HG03342 (cell line): ENCODE measurements at regions not wholly inside any gene's neighbourhood (a gene's known extent, or its start where the extent isn't known, plus 50 kb on each side); places are given as distances from the start of the nearest gene placed in this dataset.

Experiments
- ATAC-seq: cut with Tn5 transposase; IDR thresholded peaks from one replicate; pipeline ENCODE4 v1.9.1; 2021; ENCODE audit warnings: mild to moderate bottlenecking, moderate library complexity; ENCODE audit not compliant: unreplicated experiment

DNA sequence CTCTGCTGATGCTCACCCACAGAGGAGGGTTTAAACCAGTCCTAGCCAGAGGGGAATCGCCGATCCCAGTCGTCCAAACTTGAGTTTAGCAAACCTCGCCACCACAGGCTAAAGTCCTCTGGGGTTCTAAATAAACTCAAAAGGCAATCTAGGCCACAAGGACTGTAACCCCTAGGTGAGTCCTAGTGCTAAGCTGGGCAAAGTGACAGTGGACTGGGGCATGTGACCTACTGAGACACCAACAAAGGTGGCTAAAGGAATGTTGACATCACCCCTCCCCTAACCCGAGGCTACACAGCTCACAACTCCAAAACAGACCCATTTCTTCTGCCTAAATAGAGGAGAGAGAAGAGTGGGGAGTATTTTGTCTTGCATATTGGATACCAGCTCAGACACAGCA, 142.8 kb upstream of the PRDX4 start:
- ATAC-seq: no peak

DNA sequence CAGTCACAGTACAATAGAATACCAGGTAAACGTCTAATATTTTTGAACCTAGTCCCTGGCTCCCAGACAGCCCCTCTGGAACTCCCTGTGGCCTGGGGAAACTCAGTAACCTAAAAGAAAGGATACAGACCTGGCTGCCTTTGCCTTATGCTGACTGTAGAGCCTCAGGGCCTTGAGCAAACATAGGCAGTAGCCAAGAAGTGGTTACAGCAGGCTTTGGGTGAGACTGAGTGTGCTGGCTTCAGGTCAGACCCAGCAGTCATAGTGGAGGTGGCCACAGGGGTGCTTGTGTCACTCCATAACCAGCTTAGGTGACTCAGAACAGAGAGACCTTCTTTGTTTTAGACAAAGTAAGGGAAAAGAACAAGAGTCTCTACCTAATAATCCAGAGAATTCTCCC, 141.8 kb upstream of the PRDX4 start:
- ATAC-seq: no peak

DNA sequence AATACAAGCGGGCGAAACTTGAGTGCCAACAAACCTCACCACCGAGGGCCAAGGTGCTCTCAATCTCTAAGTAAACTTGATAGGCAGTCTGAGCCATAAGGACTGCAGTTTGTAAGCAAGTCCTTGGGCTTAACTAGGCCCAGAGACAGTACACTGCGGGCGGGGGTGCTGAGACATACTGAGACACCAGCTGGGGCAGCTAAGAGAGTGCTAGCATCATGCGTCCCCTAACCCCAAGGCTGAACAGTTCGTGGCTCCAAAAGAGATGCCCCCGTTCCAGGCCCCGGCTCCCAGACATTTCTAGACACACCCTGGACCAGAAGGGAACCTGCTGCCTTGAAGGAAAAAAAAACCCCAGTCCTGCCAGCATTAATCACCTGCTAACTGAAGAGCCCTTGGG, 126.8 kb upstream of the PRDX4 start:
- ATAC-seq: no peak

GRCh38 chrX:23548164-23548563, 119.1 kb upstream of the PRDX4 start:
- no peak for ATAC-seq

DNA sequence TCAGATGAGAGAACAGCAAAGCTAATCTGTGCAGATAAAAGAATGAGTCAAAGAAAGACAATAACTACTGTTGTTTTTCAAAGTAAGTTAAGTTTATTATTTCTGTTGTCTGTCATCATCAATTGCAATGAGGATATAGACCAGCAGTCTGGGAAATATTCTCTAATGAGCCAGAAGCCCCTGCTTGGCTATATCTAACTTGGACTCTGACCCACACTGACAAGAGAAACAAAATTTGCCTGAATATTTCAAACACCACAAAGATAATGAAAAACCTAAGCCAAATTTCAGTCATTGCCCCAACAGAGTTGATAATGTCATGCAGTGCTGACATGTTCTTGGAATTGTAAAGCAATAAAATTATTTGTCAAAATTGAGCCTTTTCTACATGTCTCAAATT, 115.0 kb upstream of the PRDX4 start:
- no peak for ATAC-seq

- ATAC-seq: peak; percentile 48
These were observed 113.0 kb upstream of the PRDX4 start for GRCh38 chrX:23554304-23554703.

- ATAC-seq: no peak
These were observed 110.2 kb upstream of the PRDX4 start for GRCh38 chrX:23557070-23557469.

DNA sequence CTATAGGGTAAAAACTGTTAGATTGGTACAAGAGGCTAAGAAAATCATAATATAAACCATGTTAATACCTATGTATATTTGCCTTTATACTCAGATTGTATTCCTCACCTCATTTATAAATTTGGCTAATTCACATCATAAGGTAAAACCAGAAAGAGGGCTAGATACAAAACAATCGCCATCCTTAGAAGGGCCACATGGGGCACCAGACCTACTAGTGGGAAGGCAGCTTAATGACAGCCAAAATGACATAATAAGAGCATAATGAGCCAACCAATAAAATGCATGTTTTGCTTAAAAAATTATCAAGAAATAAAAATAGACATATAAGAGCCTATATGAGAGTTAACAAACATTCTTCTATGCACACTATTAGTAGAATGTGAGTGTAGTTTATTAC, 107.3 kb upstream of the PRDX4 start:
- no peak for ATAC-seq

DNA sequence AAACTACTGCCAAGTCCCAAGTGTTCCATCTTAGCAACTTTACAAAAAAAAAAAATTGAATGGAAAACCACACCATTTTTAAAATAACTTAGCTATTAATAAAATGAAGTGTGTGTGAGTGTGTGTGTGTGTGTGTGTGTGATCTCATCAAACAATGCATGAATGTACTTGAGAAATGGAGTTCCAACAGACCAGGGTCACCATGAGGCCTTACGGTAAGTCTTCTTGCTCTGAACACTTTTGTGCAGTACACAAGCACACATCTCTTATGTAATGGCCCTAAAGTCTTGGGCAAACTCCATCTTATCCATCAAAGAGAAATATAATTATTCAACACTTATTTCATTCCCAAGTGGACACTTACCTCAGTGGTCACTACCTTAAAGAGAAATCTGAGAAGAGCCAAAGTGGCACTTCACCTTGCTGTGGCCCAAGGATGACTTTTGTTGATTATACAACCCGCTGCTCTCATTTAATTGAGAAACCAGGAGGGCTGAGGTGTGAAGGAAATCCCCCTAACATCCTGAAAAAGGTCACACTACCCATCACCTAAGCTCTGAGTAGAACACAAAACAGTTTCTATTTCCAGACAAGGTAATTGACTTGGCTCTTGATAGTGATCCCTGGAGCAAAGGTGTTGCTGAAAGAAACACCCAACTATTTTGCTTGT, 96.5 kb upstream of the PRDX4 start:
- ATAC-seq: no peak

DNA sequence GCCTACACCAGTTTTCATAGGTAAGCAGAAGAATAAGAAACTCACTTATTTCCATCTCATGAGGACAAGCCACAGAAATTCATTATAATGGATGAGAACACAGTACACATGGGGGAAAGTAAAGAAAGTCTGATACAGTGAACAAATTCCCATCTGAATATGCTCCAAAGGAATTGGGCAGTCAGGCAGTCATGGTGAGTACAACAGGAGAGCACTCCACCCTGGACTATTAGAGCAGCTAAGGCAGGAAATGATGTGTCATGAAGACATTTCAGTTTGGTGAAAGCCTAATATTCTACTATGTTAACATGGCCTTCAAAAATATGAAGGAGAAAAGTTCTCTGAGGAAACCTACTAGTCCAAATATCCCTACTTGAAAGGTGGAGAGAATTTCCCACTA, 92.0 kb upstream of the PRDX4 start:
- ATAC-seq: no peak

GRCh38 chrX:23578079-23578478, 89.2 kb upstream of the PRDX4 start:
- no peak for ATAC-seq

- no peak for ATAC-seq
These were observed 77.8 kb upstream of the PRDX4 start for GRCh38 chrX:23589496-23589895.

- ATAC-seq: no peak
These were observed 74.6 kb upstream of the PRDX4 start for GRCh38 chrX:23592741-23593140.

DNA sequence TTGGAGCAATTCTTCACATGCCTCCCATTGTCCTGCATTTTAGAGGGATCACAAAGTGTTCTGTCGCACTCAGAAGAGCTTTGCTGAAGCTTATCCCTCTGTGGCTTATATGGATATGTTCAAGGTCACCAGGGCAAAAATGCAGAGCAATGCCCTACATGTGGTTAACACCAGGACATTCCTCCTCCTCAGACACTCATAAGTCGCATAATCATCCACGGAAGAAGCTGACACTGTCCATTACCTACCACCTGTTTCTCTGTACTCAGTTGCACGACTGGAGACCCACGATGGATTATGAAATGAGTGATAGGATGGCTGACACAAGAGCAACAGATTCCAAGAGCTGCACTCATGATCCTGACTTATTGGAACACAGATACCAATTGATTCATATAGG, 68.7 kb upstream of the PRDX4 start:
- no peak for ATAC-seq

DNA sequence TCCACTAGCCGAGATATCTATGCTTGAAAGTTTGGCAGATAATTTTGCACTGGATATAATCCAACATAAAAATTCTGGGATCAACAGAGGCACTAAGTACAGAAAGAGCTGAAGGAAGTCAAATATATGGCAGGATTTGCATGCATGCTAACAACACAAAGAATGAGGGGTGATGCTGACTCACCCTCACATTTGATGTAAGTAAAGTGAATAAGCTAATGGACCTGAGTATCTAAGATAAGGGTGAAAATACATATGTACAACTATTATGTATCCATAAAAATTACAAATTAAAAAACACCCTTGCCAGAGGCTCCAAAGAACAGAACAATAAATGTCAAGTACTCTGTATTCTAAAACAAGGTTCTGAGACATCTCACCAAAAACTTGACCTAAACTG, 63.8 kb upstream of the PRDX4 start:
- ATAC-seq: no peak

DNA sequence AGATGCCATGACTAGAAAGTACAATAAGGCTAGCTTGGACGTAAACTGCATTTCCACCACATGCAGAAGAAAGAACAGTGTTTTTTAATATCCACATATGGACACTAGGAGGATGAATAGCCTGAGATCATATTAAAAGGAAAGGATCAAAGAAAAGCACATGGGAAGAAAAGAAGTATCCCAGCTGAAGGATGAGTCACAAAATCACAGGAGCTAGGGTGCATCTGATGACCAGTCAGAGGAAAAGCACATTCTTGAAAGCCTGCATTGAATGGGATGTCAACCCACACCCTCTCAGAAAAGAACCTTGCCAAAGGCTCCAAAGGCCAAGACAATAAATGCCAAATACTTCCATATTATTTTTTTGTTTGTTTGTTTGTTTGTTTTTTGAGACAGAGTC, 56.8 kb upstream of the PRDX4 start:
- ATAC-seq: no peak

DNA sequence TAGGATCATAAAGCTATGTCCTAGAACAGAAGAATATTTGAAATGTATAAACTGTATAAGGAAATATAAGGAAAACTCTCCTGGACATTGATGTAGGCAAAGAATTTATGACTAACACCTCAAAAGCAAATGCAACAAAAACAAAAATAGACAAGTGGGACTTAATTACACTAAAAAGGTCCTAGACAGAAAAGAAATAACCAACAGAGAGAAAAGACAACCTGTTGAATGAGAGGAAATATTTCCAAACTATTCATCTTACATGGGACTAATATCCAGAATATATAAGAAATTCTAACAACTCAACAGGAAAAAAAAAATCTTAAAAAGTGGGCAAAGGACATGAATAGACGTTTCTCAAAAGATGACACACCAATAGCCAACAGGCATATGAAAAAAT, 54.4 kb upstream of the PRDX4 start:
- ATAC-seq: no peak

- ATAC-seq: peak; percentile 83
These were observed 50.9 kb upstream of the PRDX4 start for GRCh38 chrX:23616361-23616760.
